Dendritic cell treated with granulocyte-macrophage colony-stimulating factor and Interleukin-4, amounts not matched to agents 40 ng/mL and 50 ng/mL, for 4 days (primary cell): ENCODE measurements at regions not wholly inside any gene's neighbourhood (a gene's known extent, or its start where the extent isn't known, plus 50 kb on each side); places are given as distances from the start of the nearest gene placed in this dataset.

Source experiments
- H3K27ac Mint-ChIP-seq: one replicate; pipeline ENCODE4 v1.8.0; 2022; ENCODE audit warnings: mild to moderate bottlenecking, mixed read lengths
- H3K27me3 Mint-ChIP-seq: one replicate; pipeline ENCODE4 v1.8.0; 2022; ENCODE audit warnings: mild to moderate bottlenecking, mixed read lengths
- H3K36me3 Mint-ChIP-seq: one replicate; pipeline ENCODE4 v1.8.0; 2022; ENCODE audit warnings: low read depth, mixed read lengths
- H3K4me1 Mint-ChIP-seq: one replicate; pipeline ENCODE4 v1.8.0; 2022; ENCODE audit warnings: low read depth, mixed read lengths
- H3K4me3 Mint-ChIP-seq: one replicate; pipeline ENCODE4 v1.8.0; 2022; ENCODE audit warnings: mild to moderate bottlenecking, moderate library complexity, mixed read lengths
- H3K9me3 Mint-ChIP-seq: one replicate; pipeline ENCODE4 v1.8.0; 2022; ENCODE audit warnings: mixed read lengths
- intact Hi-C: fragments of 100-400 bp; cut with micrococcal nuclease; formaldehyde crosslinking; loops from one replicate; pipeline ENCODE4 v1.15.0; 2022

DNA sequence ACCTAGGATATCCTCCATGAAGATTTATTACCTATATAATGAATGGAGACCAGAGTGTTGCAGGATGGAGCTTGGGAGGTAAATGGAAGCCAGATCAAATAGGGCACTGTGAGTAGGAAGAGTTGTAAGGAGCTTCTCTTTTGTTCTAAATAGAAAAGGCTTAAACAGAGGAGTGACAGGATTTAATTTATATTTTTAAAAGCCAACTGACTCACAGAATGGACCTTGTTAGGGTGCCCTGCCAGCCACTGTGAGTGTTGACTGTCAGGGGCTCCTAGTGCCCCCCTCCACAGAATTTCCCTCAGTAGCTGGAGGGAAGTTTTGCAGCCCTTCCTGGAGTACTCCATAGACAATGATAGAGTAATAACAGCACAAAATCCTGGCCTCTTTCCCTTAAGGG, 547.5 kb downstream of the MCTP2 start:
- no peaks in the 10 kb centered on the region for H3K36me3 Mint-ChIP-seq
- intact Hi-C loops, result no loop called here
- no peaks in the 10 kb centered on the region for H3K9me3 Mint-ChIP-seq
- H3K27ac Mint-ChIP-seq, result no peak overlapping the region
- no peaks in the 10 kb centered on the region for H3K4me1 Mint-ChIP-seq
- H3K27me3 Mint-ChIP-seq, result no peaks in the 10 kb centered on the region
- H3K4me3 Mint-ChIP-seq, result no peak overlapping the region

DNA sequence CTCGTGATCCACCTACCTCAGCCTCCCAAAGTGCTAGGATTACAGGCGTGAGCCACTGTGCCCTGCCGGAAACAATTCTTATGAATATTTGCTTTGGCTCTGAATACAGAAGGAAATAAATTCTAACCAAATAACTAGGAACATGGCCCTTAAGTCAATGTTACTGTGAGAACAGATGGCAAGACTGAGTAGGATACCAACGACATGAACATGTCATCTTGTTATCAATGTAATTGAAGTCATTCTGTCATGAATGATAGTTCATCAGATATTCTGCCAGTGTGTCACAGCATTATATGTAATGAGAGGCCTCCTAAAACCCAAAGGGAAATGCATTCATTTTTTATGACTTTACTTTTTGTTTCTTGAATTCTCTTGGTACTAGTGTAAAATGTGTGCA, 548.8 kb downstream of the MCTP2 start:
- no peaks in the 10 kb centered on the region for H3K36me3 Mint-ChIP-seq
- no peaks in the 10 kb centered on the region for H3K9me3 Mint-ChIP-seq
- intact Hi-C loops, result no loop called here
- H3K4me3 Mint-ChIP-seq, result no peak overlapping the region
- no peak overlapping the region for H3K27ac Mint-ChIP-seq
- no peaks in the 10 kb centered on the region for H3K4me1 Mint-ChIP-seq
- H3K27me3 Mint-ChIP-seq, result no peaks in the 10 kb centered on the region

DNA sequence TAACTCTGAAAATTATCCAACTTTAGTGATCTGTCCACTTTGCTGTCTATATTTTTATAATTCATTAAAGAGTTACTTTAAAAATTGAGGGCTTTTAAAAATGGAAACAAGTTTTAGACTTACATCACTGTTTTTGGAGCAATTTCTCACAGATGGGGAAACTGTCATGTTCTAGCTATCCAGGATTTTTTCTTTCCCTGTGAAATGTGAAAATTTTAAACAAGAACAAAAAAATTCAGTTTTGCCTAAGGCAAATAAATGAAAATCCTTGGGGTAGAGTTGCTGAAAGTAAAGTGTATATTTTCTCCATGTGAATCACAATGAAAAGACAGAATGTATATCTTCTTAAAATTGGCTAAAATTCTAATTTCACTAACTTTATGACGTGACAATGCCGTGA, 553.7 kb downstream of the MCTP2 start:
- peaks cover 10% of the 10 kb centered on the region for H3K9me3 Mint-ChIP-seq
- intact Hi-C loops, result no loop called here
- no peak overlapping the region for H3K27ac Mint-ChIP-seq
- no peak overlapping the region for H3K4me3 Mint-ChIP-seq
- H3K36me3 Mint-ChIP-seq, result no peaks in the 10 kb centered on the region
- H3K4me1 Mint-ChIP-seq, result no peaks in the 10 kb centered on the region
- no peaks in the 10 kb centered on the region for H3K27me3 Mint-ChIP-seq

DNA sequence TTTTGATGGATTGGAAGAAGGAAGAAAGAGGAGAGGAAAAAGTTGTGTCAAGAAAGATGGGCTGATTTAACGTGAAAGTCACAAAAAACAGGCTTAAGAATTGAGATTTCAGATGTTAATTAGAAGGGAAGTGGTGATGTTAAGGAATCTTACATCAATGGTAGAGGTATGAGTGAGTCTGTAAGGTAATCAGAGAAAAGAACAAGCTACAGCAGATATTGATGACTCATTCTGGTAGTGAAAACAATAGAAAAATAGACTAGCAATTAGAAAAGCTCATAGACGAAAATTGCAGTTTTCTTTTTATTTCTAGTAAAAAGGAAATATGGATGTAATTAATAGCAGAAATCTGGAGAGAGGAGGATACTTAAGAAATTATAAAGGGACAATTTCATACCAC, 559.6 kb downstream of the MCTP2 start:
- Mint-ChIP-seq H3K9me3 (peaks cover 10% of the 10 kb centered on the region), H3K4me1 (no peaks in the 10 kb centered on the region), H3K36me3 (no peaks in the 10 kb centered on the region), H3K4me3 (no peak overlapping the region), H3K27ac (no peak overlapping the region), H3K27me3 (no peaks in the 10 kb centered on the region)
- intact Hi-C loops, result no loop called here

DNA sequence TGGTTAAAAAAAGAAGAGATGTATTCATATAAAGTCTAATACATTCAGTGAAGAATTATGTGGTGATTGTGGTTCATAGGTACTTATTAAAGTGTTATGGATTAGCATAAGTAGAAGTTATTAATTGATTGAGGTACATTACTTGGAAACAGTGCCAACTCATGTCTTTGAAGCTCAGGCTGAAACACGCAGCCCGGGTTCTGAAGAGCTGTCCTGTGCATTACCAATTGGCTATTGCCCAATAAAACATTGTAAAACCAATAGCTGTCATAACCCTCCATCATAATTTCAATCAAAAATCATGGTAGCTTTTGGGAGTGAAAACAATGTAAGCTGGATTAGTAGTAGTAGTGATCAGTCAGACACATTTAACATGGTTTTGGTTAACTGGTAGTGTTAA, 560.1 kb downstream of the MCTP2 start:
- no peak overlapping the region for H3K4me3 Mint-ChIP-seq
- H3K9me3 Mint-ChIP-seq, result peaks cover 10% of the 10 kb centered on the region
- no peak overlapping the region for H3K27ac Mint-ChIP-seq
- no peaks in the 10 kb centered on the region for H3K27me3 Mint-ChIP-seq
- no peaks in the 10 kb centered on the region for H3K36me3 Mint-ChIP-seq
- no peaks in the 10 kb centered on the region for H3K4me1 Mint-ChIP-seq
- intact Hi-C loops, result no loop called here

DNA sequence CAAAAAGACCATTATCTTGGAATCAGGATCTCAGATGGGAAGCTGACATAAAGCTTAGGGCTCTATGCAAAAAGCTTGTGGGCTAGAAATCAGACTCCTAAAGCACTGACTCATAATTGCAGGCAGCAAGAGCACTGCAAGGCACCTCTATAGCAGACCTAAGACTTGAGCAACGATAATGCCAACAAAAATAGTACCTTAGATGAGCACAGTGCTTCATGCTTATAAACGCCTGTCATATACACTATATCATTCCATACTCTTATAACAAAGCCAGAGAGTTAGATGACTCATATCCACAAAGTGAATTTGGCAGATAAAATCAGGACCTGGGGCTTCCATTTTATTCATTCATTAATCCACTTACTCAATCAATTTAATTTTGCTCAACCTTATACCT, 560.8 kb downstream of the MCTP2 start:
- Mint-ChIP-seq H3K27me3 (no peaks in the 10 kb centered on the region), H3K27ac (no peak overlapping the region), H3K4me1 (no peaks in the 10 kb centered on the region), H3K9me3 (peaks cover 12% of the 10 kb centered on the region), H3K4me3 (no peak overlapping the region), H3K36me3 (no peaks in the 10 kb centered on the region)
- intact Hi-C loops, result no loop called here

DNA sequence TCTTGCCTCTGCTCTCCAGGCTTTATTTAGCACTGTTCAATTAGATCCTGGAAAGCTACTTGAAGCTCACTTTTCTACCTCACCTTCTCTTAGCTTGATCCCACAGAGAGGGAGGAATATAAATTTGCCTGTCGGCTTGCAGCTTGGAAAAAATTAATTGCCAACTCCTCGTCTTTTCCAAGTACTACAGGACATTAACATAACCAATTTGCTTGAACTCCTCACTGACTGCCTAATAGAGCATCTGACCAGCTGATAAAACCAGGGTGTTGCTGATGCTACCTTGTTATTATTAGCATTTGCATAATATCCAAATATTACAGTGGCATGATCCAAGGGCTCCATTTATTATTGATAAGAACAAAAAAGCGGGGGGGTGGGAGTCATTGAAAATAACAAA, 561.8 kb downstream of the MCTP2 start:
- Mint-ChIP-seq H3K27me3 (no peaks in the 10 kb centered on the region), H3K4me3 (no peak overlapping the region), H3K27ac (no peak overlapping the region), H3K36me3 (no peaks in the 10 kb centered on the region), H3K4me1 (no peaks in the 10 kb centered on the region), H3K9me3 (peaks cover 10% of the 10 kb centered on the region)
- intact Hi-C loops, result no loop called here

DNA sequence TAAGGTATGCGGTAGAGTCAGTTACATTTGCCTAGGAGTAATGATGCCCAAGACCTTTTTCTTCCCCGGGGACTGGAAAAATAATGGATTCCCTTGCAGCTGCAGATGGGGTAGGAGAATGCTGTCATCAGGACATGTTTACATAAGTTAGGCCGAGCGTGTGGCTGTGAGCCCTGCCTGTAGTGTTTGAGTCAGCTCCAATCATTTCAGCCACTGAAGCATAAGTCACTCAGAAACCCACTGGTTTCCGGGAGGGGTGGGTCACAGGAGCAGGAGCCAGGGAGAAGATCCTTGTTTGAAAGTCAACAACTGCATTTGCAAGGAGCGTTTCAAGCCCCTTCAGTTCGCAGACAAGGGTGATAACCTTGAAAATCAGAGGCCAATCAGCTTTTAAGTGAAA, 562.3 kb downstream of the MCTP2 start:
- H3K9me3 Mint-ChIP-seq, result peaks cover 6% of the 10 kb centered on the region
- H3K27ac Mint-ChIP-seq, result no peak overlapping the region
- no peaks in the 10 kb centered on the region for H3K4me1 Mint-ChIP-seq
- H3K27me3 Mint-ChIP-seq, result no peaks in the 10 kb centered on the region
- no peak overlapping the region for H3K4me3 Mint-ChIP-seq
- no peaks in the 10 kb centered on the region for H3K36me3 Mint-ChIP-seq
- intact Hi-C loops, result no loop called here

DNA sequence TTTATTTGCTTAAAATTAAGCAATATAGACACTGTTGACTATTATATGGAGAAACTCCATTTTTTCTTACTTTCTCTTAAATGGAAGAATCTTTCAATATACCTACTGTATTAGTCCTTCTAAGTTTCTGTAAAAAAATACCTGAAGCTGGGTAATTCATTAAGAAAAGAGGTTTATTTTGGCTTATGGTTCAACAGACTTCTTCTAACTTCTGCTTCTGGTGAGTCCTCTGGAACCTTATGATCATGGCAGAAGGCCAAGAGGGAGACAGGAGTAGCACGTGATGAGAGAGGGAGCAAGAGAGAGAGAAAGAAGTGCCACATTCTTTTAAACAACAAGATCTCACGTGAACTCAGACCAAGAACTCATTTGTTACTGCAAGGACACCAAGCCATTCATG, 573.3 kb downstream of the MCTP2 start:
- H3K4me1 Mint-ChIP-seq, result no peaks in the 10 kb centered on the region
- peaks cover 8% of the 10 kb centered on the region for H3K9me3 Mint-ChIP-seq
- H3K36me3 Mint-ChIP-seq, result no peaks in the 10 kb centered on the region
- H3K27ac Mint-ChIP-seq, result no peak overlapping the region
- intact Hi-C loops, result no loop called here
- H3K4me3 Mint-ChIP-seq, result no peak overlapping the region
- H3K27me3 Mint-ChIP-seq, result no peaks in the 10 kb centered on the region

DNA sequence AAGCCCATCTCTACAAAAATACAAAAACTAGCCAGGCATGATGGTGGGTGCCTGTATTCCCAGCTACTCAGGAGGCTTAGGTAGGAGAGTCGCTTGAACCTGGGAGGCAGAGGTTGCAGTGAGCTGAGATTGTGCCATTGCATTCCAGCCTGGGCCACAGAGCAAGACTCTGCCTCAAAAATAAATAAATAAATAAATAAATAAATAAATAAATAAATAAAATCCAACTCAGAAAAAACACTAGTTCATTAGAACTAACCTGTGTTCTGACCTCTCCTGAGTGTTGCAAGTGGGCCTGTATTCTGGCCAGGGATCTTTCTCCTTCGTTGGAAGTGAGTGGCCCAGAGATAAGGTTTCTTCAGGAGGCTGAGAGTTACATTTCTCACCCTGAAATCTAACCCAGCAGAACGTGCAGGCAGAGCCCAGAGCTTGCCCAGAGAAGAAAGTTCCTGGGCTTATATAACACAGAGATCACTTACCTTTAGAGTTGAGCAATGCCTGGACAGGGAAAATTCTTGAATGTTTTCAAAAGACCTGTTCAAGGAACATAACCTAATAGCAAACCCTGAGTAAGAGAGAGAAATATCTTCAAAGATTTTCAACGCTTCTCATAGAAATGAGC, 583.9 kb downstream of the MCTP2 start:
- intact Hi-C loops, result no loop called here
- Mint-ChIP-seq H3K36me3 (no peaks in the 10 kb centered on the region), H3K27ac (no peak overlapping the region)

DNA sequence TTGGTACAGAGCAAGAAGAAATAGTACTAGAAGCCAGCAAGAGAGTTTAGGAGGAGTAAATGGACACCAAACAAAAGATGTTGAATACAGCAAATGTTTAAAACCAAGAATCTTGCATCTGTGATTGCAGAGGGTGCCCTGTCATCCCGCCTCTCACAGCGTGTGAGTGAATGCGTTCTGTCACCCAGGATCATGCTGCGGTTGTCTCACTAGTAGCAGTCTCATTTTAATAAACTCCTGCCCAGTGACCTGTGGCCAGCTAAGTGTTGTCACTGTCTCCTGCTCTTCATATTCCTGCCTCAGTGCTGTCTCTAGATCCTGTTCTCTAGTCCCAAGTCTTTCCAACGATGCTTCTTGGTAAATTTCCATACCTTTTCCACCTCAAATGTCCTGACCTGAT, 584.6 kb downstream of the MCTP2 start:
- Mint-ChIP-seq H3K4me1 (no peaks in the 10 kb centered on the region), H3K9me3 (no peaks in the 10 kb centered on the region), H3K27me3 (no peaks in the 10 kb centered on the region), H3K36me3 (no peaks in the 10 kb centered on the region), H3K4me3 (no peak overlapping the region), H3K27ac (no peak overlapping the region)
- intact Hi-C loops, result no loop called here

More for the DNA sequence above, 583.9 kb downstream of the MCTP2 start:
- Mint-ChIP-seq H3K27me3 (no peaks in the 10 kb centered on the region), H3K4me1 (no peaks in the 10 kb centered on the region), H3K4me3 (no peak overlapping the region), H3K9me3 (no peaks in the 10 kb centered on the region)

DNA sequence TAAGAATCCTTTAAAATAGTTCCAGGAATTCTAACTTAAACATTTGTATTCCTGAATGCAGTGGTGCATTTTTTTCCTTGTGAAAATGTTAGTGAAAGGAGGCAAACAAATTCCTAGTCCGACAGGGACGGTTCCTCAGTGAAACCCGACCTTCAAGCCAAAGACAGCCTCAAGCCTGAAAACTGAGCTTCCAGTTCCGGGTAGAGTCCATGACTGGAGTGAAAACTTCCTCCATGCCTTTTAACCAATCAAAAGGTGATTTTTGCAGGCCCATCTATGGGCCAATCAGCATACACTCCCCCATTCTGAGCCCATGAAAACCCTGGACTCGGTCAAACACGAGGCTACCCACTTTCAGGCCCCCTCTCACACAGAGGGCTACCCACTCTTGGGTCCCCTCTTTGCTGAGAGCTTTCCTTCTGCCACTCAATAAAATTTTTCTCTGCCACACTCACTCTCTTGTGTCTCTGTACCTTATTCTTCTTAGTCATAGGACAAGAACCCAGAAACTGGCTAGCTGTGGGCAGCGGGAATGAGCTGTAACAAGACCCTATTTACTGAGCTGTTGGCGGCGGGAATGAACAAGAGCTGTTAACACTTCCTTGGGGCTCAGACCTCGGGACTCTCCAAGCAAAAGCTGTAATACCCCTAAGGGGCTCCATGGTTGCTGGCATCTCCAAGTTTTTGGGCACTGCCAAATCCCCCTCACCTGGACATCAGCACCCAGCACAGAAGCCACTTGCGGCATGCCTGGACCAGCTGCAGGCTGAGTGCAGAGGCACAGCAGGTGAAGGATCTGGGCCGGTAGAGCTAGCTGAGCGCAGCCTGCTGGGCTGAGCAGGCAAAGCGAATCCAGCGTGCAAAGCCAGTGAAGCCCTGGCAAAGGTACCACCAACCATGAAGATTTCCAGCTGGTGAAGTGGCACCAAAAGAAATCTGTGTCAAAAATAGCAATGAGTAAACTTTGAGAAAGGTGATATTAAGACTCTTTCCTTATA, 598.8 kb downstream of the MCTP2 start:
- Mint-ChIP-seq H3K9me3 (peaks cover 20% of the 10 kb centered on the region), H3K4me3 (no peak overlapping the region), H3K4me1 (no peaks in the 10 kb centered on the region), H3K36me3 (no peaks in the 10 kb centered on the region), H3K27ac (no peak overlapping the region), H3K27me3 (no peaks in the 10 kb centered on the region)
- intact Hi-C loops, result no loop called here

DNA sequence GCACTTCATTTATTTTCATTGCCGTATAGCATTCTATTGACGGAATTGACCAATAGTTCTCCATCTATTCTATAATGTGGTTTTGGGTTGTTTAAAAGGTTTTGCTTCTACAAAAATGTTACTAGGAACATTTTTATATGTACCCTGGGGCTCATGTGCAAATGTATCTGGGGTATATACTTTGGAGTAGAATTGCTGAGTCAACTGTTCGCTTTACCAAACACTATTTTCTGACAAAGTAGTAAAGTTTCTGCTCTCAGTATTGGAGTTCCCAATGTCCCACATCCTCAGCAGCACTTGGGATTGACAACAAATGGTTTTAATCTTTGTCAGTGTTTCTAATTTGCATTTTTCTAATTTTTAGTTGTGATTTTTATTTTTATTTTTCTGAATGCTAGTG, 602.6 kb downstream of the MCTP2 start:
- H3K36me3 Mint-ChIP-seq, result no peaks in the 10 kb centered on the region
- intact Hi-C loops, result no loop called here
- H3K4me1 Mint-ChIP-seq, result no peaks in the 10 kb centered on the region
- no peaks in the 10 kb centered on the region for H3K27me3 Mint-ChIP-seq
- H3K27ac Mint-ChIP-seq, result no peak overlapping the region
- H3K9me3 Mint-ChIP-seq, result peaks cover 20% of the 10 kb centered on the region
- H3K4me3 Mint-ChIP-seq, result no peak overlapping the region

DNA sequence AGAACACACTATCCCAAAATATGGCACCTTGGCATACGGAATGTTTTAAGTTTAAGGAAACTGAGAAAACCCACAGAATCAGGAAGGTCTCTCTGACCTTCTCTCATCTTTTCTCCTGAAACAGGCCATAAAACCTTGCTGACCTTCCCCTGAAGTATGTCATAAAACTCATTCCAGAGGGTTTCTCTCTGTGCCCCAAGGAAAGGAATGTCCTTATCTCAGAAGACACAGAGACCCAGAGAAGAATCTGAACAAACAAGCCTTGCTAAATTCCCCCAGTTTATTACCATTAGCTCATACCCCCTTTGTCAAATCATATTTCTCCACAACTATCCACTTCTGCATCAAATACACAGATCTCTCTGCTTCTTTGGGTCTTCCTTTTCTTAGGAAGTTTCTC, 603.1 kb downstream of the MCTP2 start:
- Mint-ChIP-seq H3K4me3 (no peak overlapping the region), H3K9me3 (peaks cover 20% of the 10 kb centered on the region), H3K27me3 (no peaks in the 10 kb centered on the region), H3K4me1 (no peaks in the 10 kb centered on the region), H3K36me3 (no peaks in the 10 kb centered on the region), H3K27ac (no peak overlapping the region)
- intact Hi-C loops, result no loop called here
